ENCODE measurements at regions not wholly inside any gene's neighbourhood (a gene's known extent, or its start where the extent isn't known, plus 50 kb on each side); places are given as distances from the start of the nearest gene placed in this dataset.
"Not testable (repeated sequence)": the region's sequence is repeated elsewhere in the genome, so short reads cannot be mapped to it uniquely, and the experiment has no call there.

GRCh38 chr5:163306421-163306820 lies 131.0 kb upstream of the CCNG1 start:
- DNase-seq: no peak

- no peak for DNase-seq
Measured at GRCh38 chr5:163309914-163310313, 127.5 kb upstream of the CCNG1 start.

- DNase-seq: no peak
Measured at GRCh38 chr5:163310997-163311396, 126.4 kb upstream of the CCNG1 start.

- no peak for DNase-seq
Measured at GRCh38 chr5:163312598-163312997, 124.8 kb upstream of the CCNG1 start.

- DNase-seq: not testable (repeated sequence)
Measured at GRCh38 chr5:163313049-163313448, 124.3 kb upstream of the CCNG1 start.

- not testable (repeated sequence) for DNase-seq
Measured at GRCh38 chr5:163316374-163316773, 121.0 kb upstream of the CCNG1 start.

- no peak for DNase-seq
Measured at GRCh38 chr5:163318707-163319106, 118.7 kb upstream of the CCNG1 start.

- DNase-seq: no peak
Measured at GRCh38 chr5:163321511-163321910, 115.9 kb upstream of the CCNG1 start.

GRCh38 chr5:163330723-163331668 lies 106.4 kb upstream of the CCNG1 start:
- DNase-seq: no peak

- DNase-seq: not testable (repeated sequence)
Measured at GRCh38 chr5:163336074-163336473, 101.3 kb upstream of the CCNG1 start.

GRCh38 chr5:163339148-163339547 lies 98.2 kb upstream of the CCNG1 start:
- no peak for DNase-seq

- not testable (repeated sequence) for DNase-seq
Measured at GRCh38 chr5:163340378-163340777, 97.0 kb upstream of the CCNG1 start.

- no peak for DNase-seq
Measured at GRCh38 chr5:163342306-163342705, 95.1 kb upstream of the CCNG1 start.

- no peak for DNase-seq
Measured at GRCh38 chr5:163345216-163345615, 92.2 kb upstream of the CCNG1 start.

GRCh38 chr5:163347671-163348070 lies 89.7 kb upstream of the CCNG1 start:
- peak; percentile 34 for DNase-seq

GRCh38 chr5:163350083-163350482 lies 87.3 kb upstream of the CCNG1 start:
- no peak for DNase-seq

GRCh38 chr5:163352531-163352930 lies 84.9 kb upstream of the CCNG1 start:
- DNase-seq: no peak

GRCh38 chr5:163355811-163356210 lies 81.6 kb upstream of the CCNG1 start:
- DNase-seq: not testable (repeated sequence)

- no peak for DNase-seq
Measured at GRCh38 chr5:163357636-163358035, 79.8 kb upstream of the CCNG1 start.

GRCh38 chr5:163360656-163361055 lies 76.7 kb upstream of the CCNG1 start:
- no peak for DNase-seq

GRCh38 chr5:163361450-163361849 lies 75.9 kb upstream of the CCNG1 start:
- no peak for DNase-seq

GRCh38 chr5:163362840-163363371 lies 74.5 kb upstream of the CCNG1 start:
- DNase-seq: no peak

- no peak for DNase-seq
Measured at GRCh38 chr5:163363389-163363788, 74.0 kb upstream of the CCNG1 start.

- DNase-seq: no peak
Measured at GRCh38 chr5:163366757-163367156, 70.6 kb upstream of the CCNG1 start.
